GM19035 (cell line): ENCODE measurements at regions not wholly inside any gene's neighbourhood (a gene's known extent, or its start where the extent isn't known, plus 50 kb on each side); places are given as distances from the start of the nearest gene placed in this dataset.

Experiments used
- ATAC-seq: cut with Tn5 transposase; IDR thresholded peaks from one replicate; pipeline ENCODE4 v1.9.1; 2021; ENCODE audit not compliant: unreplicated experiment

- no peak for ATAC-seq
Observed at GRCh38 chr2:151037434-151037833, 224.2 kb downstream of the RBM43 start.

- no peak for ATAC-seq
Observed at GRCh38 chr2:151033271-151034248, 228.1 kb downstream of the RBM43 start.

- ATAC-seq, result no peak
Observed at GRCh38 chr2:151032741-151033191, 228.9 kb downstream of the RBM43 start.

GRCh38 chr2:151030663-151031230 lies 230.9 kb downstream of the RBM43 start:
- no peak for ATAC-seq

GRCh38 chr2:151029406-151030157 lies 232.1 kb downstream of the RBM43 start:
- peak; percentile 69 for ATAC-seq

- ATAC-seq, result no peak
Observed at GRCh38 chr2:151028691-151029176, 232.9 kb downstream of the RBM43 start.

- ATAC-seq, result no peak
Observed at GRCh38 chr2:151027151-151027550, 234.5 kb downstream of the RBM43 start.

- ATAC-seq, result no peak
Observed at GRCh38 chr2:151025816-151026215, 235.8 kb downstream of the RBM43 start.

GRCh38 chr2:151024696-151025251 lies 236.9 kb downstream of the RBM43 start:
- no peak for ATAC-seq

- ATAC-seq, result no peak
Observed at GRCh38 chr2:151021747-151022452, 239.8 kb downstream of the RBM43 start.

GRCh38 chr2:151020411-151020810 lies 241.3 kb downstream of the RBM43 start:
- peak; percentile 81 for ATAC-seq

- no peak for ATAC-seq
Observed at GRCh38 chr2:151009437-151010175, 252.1 kb downstream of the RBM43 start.

- no peak for ATAC-seq
Observed at GRCh38 chr2:151007365-151007764, 254.3 kb downstream of the RBM43 start.

GRCh38 chr2:151002959-151003600 lies 258.6 kb downstream of the RBM43 start:
- ATAC-seq, result no peak

- ATAC-seq, result no peak
Observed at GRCh38 chr2:150997702-150998440, 263.8 kb downstream of the RBM43 start.

GRCh38 chr2:150997066-150997465 lies 264.6 kb downstream of the RBM43 start:
- ATAC-seq, result no peak

- ATAC-seq, result no peak
Observed at GRCh38 chr2:150994076-150994475, 267.6 kb downstream of the RBM43 start.

GRCh38 chr2:150989969-150990368 lies 271.7 kb downstream of the RBM43 start:
- ATAC-seq, result no peak
